ENCODE measurements at regions not wholly inside any gene's neighbourhood (a gene's known extent, or its start where the extent isn't known, plus 50 kb on each side); places are given as distances from the start of the nearest gene placed in this dataset.

DNA sequence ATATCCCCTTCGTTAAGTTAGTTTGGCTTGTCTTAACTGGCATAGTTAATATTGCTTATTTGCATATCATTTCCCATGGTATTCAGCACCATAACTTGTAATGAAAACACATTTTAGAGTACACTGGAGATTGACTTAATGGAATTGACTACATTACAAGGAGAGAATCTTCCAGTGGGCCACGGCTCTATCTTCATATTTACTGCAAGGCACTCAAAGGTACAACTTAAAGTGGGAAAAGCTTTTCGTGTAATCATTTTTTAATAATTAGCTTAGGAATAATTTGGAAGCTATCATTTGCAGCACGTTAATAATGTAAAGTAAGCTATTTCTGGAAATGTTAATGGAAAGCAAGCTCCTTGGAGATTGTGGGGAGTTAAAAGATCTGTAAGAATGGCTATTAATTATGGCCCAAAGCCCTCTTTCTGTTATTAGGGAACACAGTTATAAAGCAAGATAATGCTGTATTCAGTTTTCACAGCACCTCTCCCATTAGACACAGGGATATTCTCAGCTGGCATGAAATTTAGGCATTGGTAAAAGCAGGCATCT is 551.5 kb upstream of the RGMA start:
- TF ChIP-seq EP300 (IDR thresholded peaks at IDR 0.05; ENCODE audit: low read depth), result no peak
- TF ChIP-seq, protein P1, sequence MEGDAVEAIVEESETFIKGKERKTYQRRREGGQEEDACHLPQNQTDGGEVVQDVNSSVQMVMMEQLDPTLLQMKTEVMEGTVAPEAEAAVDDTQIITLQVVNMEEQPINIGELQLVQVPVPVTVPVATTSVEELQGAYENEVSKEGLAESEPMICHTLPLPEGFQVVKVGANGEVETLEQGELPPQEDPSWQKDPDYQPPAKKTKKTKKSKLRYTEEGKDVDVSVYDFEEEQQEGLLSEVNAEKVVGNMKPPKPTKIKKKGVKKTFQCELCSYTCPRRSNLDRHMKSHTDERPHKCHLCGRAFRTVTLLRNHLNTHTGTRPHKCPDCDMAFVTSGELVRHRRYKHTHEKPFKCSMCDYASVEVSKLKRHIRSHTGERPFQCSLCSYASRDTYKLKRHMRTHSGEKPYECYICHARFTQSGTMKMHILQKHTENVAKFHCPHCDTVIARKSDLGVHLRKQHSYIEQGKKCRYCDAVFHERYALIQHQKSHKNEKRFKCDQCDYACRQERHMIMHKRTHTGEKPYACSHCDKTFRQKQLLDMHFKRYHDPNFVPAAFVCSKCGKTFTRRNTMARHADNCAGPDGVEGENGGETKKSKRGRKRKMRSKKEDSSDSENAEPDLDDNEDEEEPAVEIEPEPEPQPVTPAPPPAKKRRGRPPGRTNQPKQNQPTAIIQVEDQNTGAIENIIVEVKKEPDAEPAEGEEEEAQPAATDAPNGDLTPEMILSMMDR (IDR thresholded peaks at IDR 0.05), result no peak
